ENCODE measurements at regions not wholly inside any gene's neighbourhood (a gene's known extent, or its start where the extent isn't known, plus 50 kb on each side); places are given as distances from the start of the nearest gene placed in this dataset.

- DNase-seq (ENCODE audit: low read depth in 1 of 2, low spot score in 1 of 2): no peak
- H3K27ac ChIP-seq: no peak overlapping the region
- no peaks in the 10 kb centered on the region for H3K36me3 ChIP-seq
- no peaks in the 10 kb centered on the region for H3K9me3 ChIP-seq (ENCODE audit: low read depth)
- H3K27me3 ChIP-seq: no peaks in the 10 kb centered on the region
- peaks cover 5% of the 10 kb centered on the region for H3K4me1 ChIP-seq (ENCODE audit: low read depth)
- no peak for TF ChIP-seq CTCF (IDR thresholded peaks at IDR 0.05; ENCODE audit: low read depth, low read length)
- no peak overlapping the region for H3K4me3 ChIP-seq
These were observed 51.8 kb upstream of the SLC16A1 start for GRCh38 chr1:113007706-113008364.

- H3K4me1 ChIP-seq (ENCODE audit: low read depth): peaks cover 5% of the 10 kb centered on the region
- TF ChIP-seq CTCF (IDR thresholded peaks at IDR 0.05; ENCODE audit: low read depth, low read length): no peak
These were observed 52.3 kb upstream of the SLC16A1 start for GRCh38 chr1:113008365-113008714.

GRCh38 chr1:113012149-113012548, 56.2 kb upstream of the SLC16A1 start:
- no peak for TF ChIP-seq CTCF (IDR thresholded peaks at IDR 0.05; ENCODE audit: low read depth, low read length)
- H3K36me3 ChIP-seq: no peaks in the 10 kb centered on the region
- H3K4me3 ChIP-seq: no peak overlapping the region
- no peak overlapping the region for H3K27ac ChIP-seq
- no peaks in the 10 kb centered on the region for H3K27me3 ChIP-seq
- no peak for DNase-seq (ENCODE audit: low read depth in 1 of 2, low spot score in 1 of 2)
- no peaks in the 10 kb centered on the region for H3K9me3 ChIP-seq (ENCODE audit: low read depth)
- no peaks in the 10 kb centered on the region for H3K4me1 ChIP-seq (ENCODE audit: low read depth)

More at GRCh38 chr1:113008365-113008714, 52.3 kb upstream of the SLC16A1 start:
- Histone ChIP-seq H3K36me3 (no peaks in the 10 kb centered on the region), H3K27ac (no peak overlapping the region), H3K27me3 (no peaks in the 10 kb centered on the region), H3K4me3 (no peak overlapping the region), H3K9me3 (ENCODE audit: low read depth) (no peaks in the 10 kb centered on the region)
- no peak for DNase-seq (ENCODE audit: low read depth in 1 of 2, low spot score in 1 of 2)

GRCh38 chr1:113013823-113014222, 57.8 kb upstream of the SLC16A1 start:
- H3K27ac ChIP-seq: no peak overlapping the region
- no peaks in the 10 kb centered on the region for H3K4me1 ChIP-seq (ENCODE audit: low read depth)
- no peaks in the 10 kb centered on the region for H3K9me3 ChIP-seq (ENCODE audit: low read depth)
- DNase-seq (ENCODE audit: low read depth in 1 of 2, low spot score in 1 of 2): no peak
- H3K36me3 ChIP-seq: no peaks in the 10 kb centered on the region
- TF ChIP-seq CTCF (IDR thresholded peaks at IDR 0.05; ENCODE audit: low read depth, low read length): no peak
- H3K27me3 ChIP-seq: no peaks in the 10 kb centered on the region
- no peak overlapping the region for H3K4me3 ChIP-seq

- Histone ChIP-seq H3K27ac (no peak overlapping the region), H3K36me3 (no peaks in the 10 kb centered on the region), H3K4me1 (ENCODE audit: low read depth) (no peaks in the 10 kb centered on the region), H3K27me3 (no peaks in the 10 kb centered on the region), H3K4me3 (no peak overlapping the region), H3K9me3 (ENCODE audit: low read depth) (no peaks in the 10 kb centered on the region)
- TF ChIP-seq CTCF (IDR thresholded peaks at IDR 0.05; ENCODE audit: low read depth, low read length): no peak
- no peak for DNase-seq (ENCODE audit: low read depth in 1 of 2, low spot score in 1 of 2)
These were observed 58.5 kb upstream of the LRIG2 start for GRCh38 chr1:113014508-113014907.

Data from cardiac muscle cell (in vitro differentiated cells and primary cell).